HUES6 (cell line): ENCODE measurements at regions not wholly inside any gene's neighbourhood (a gene's known extent, or its start where the extent isn't known, plus 50 kb on each side); places are given as distances from the start of the nearest gene placed in this dataset.

ENCODE experiments used
- H3K27ac ChIP-seq: 2 replicates; pipeline ENCODE4 v1.7.0; 2013; ENCODE audit warnings: low read depth, mild to moderate bottlenecking, low read length, inconsistent platforms
- H3K27me3 ChIP-seq: 2 replicates; pipeline ENCODE4 v1.6.1; 2013; ENCODE audit warnings: low read length; ENCODE audit not compliant: control insufficient read depth, insufficient read depth
- H3K36me3 ChIP-seq: 2 replicates; pipeline ENCODE4 v1.6.1; 2013; ENCODE audit warnings: low read length; ENCODE audit not compliant: control insufficient read depth, insufficient read depth
- H3K4me1 ChIP-seq: 2 replicates; pipeline ENCODE4 v1.6.1; 2013; ENCODE audit warnings: low read length; ENCODE audit not compliant: control insufficient read depth, insufficient read depth
- H3K4me3 ChIP-seq: 2 replicates; pipeline ENCODE4 v1.5.1; 2013; ENCODE audit warnings: low read depth, low read length
- H3K9ac ChIP-seq: one replicate; pipeline ENCODE4 v1.6.1; 2013; ENCODE audit warnings: mild to moderate bottlenecking, low read length
- H3K9me3 ChIP-seq: 2 replicates; pipeline ENCODE4 v1.6.1; 2013; ENCODE audit warnings: low read depth, low read length; ENCODE audit not compliant: control insufficient read depth, insufficient read depth

DNA sequence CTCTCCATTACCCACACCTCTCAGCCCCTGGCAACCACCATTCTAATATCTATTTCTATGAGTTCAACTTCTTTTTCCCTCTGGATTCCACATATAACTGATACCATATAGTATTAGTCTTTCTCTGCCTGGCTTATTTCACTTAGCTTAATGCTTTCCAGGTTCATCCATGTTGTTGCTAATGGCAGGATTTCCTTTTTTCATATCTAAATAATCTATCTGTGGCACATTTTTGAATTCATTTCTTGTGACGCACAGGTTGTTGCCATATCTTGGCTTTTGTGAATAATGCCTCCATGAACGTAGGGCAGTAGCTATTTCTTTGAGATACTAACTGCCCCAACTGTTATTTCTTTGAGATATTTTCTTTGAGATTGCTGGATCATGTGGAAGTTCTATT is 235.6 kb downstream of the SPRY2 start:
- Histone ChIP-seq H3K9me3 (no peaks in the 10 kb centered on the region), H3K9ac (no peak overlapping the region), H3K4me1 (no peaks in the 10 kb centered on the region), H3K27me3 (no peaks in the 10 kb centered on the region), H3K4me3 (no peak overlapping the region), H3K36me3 (no peaks in the 10 kb centered on the region), H3K27ac (no peak overlapping the region)

DNA sequence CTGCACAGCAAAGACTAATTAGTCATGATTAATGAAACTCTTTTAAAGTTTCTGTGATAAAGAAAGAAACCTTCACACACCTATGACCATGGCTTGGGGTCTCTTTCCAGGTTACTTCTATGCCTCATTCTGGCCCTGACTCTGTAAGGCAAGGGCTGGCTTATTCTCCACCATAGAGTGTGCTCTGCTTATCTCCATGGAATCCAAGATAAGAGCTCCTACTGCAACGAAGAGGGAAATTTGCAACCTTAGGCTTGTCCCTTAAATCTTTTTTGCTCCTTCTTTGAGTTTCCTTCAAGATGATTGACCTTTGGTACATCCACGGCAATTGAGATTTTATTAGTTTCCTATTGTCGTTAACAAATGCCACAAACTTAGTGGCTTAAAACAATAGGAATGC is 239.9 kb downstream of the SPRY2 start:
- Histone ChIP-seq H3K27me3 (no peaks in the 10 kb centered on the region), H3K9ac (no peak overlapping the region), H3K4me3 (no peak overlapping the region), H3K9me3 (no peaks in the 10 kb centered on the region), H3K36me3 (no peaks in the 10 kb centered on the region), H3K27ac (no peak overlapping the region), H3K4me1 (peaks cover 8% of the 10 kb centered on the region)

DNA sequence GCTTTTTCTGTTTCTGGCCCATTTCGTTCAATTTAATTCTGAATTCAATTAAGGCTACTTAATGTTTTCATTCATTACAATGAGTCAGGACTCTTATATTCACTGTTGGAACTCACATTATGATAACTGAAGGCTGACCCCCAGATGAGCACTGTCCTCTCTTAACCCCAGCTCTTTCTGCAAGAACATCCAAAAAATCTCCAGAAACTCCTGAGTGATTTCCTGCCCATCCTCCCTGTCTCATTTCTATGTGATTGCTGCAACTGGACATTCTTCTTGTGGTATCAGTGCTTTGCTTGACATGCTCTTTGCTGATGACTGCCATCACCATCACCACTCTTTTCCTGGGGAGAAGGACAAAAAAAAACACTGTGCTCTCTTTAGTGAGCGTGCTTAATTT is 240.3 kb downstream of the SPRY2 start:
- H3K9me3 ChIP-seq, result no peaks in the 10 kb centered on the region
- no peaks in the 10 kb centered on the region for H3K36me3 ChIP-seq
- H3K27ac ChIP-seq, result no peak overlapping the region
- no peak overlapping the region for H3K9ac ChIP-seq
- H3K27me3 ChIP-seq, result no peaks in the 10 kb centered on the region
- peaks cover 10% of the 10 kb centered on the region for H3K4me1 ChIP-seq
- H3K4me3 ChIP-seq, result no peak overlapping the region

DNA sequence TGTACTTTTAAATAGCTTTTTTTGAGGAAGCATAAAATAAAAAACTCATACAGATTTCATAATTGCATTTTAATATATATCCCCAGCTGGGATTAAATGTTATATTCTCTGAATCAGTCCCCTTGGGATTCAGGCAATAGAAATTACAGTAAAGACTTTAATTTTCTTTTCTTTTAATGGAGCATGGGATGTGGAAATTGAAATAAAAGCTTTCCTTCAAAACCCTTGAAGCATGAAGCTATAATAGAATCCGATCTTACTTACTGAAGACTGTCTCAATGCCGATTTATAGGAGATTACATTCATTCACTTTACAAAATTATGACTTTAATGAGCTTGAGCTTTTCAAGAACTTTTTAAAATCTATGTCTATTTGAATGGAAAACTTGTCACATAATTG is 243.4 kb downstream of the SPRY2 start:
- Histone ChIP-seq H3K27me3 (no peaks in the 10 kb centered on the region), H3K4me3 (no peak overlapping the region), H3K9me3 (no peaks in the 10 kb centered on the region), H3K27ac (no peak overlapping the region), H3K9ac (no peak overlapping the region), H3K4me1 (peaks cover 10% of the 10 kb centered on the region), H3K36me3 (no peaks in the 10 kb centered on the region)

DNA sequence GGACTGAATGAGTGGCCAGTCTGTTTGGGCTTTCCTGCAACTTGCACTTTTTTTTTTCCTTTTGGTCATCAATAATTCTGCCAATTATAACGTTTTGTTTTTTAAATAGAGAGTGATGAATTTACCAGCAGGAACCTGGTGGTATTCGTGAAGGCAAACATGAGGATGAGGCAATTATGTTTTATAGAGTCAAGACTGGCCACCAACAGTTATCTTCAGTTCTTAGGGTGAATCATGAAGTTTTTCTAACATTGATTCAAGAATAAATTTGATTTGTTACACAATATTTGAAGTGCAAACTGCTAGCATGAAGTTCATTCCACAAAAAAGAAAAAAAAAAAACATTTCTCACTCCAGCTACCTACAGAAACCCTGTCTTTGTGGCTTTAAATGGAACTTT is 244.5 kb downstream of the SPRY2 start:
- no peak overlapping the region for H3K9ac ChIP-seq
- H3K27ac ChIP-seq, result no peak overlapping the region
- H3K36me3 ChIP-seq, result no peaks in the 10 kb centered on the region
- H3K4me1 ChIP-seq, result peaks cover 10% of the 10 kb centered on the region
- H3K4me3 ChIP-seq, result no peak overlapping the region
- no peaks in the 10 kb centered on the region for H3K9me3 ChIP-seq
- H3K27me3 ChIP-seq, result no peaks in the 10 kb centered on the region

DNA sequence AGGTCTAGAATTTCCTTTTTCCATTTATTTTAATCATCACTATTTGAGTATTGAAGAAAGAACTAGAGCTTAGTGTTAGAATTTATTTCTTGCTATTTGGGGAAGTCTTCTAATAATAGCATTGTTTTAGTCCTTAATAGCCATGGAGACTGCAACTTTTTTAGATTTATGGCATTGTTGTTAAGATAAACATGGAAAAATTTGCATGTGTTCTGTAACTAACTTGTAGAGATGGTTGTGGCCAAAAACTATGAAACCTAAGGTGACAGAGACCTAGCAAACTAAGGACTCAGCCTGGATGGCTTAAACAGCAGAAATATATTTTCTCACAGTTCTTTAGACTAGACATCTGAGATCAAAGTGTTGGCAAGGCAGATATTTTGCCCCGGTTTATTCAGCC is 246.4 kb downstream of the SPRY2 start:
- Histone ChIP-seq H3K27ac (no peak overlapping the region), H3K9ac (no peak overlapping the region), H3K4me1 (peaks cover 10% of the 10 kb centered on the region), H3K9me3 (no peaks in the 10 kb centered on the region), H3K27me3 (no peaks in the 10 kb centered on the region), H3K36me3 (no peaks in the 10 kb centered on the region), H3K4me3 (no peak overlapping the region)

DNA sequence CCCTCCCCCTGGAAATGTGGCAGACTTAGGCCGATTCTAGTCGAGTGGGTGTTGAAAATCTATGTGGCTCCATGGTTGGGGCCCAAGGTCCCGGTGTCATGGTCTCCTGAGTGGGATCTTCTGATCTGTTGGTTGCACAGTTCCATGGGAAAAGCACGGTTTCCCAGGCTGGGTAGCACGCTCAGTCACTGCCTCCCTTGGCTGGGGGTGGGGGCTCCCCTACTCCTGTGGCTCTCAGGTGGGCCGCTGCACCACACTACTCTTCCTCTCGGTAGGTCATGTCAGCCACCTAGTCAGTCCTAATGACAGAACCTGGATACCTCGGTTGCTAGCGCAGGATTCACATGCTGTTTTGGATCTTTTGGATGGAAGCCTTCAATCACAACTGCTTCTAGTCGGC is 247.0 kb downstream of the SPRY2 start:
- Histone ChIP-seq H3K9ac (no peak overlapping the region), H3K4me1 (peaks cover 10% of the 10 kb centered on the region), H3K36me3 (no peaks in the 10 kb centered on the region), H3K27me3 (no peaks in the 10 kb centered on the region), H3K9me3 (no peaks in the 10 kb centered on the region), H3K27ac (no peak overlapping the region), H3K4me3 (no peak overlapping the region)

DNA sequence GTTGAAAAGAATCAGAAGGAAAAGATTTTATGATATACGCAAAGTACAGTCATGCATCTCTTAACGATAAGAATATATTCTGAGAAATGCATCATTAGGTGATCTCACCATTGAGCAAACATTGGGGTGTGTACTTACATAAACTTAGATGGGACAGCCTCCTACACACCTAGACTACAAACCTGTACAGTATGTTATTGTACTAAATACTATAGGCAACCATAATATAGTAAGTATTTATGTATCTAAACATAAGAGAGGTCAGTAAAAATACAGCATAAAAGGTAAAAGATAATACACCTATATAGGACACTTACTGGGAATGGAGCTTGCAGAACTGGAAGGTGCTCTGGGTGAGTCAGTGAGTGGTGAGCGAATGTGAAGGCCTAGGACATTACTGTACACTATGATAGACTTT is 254.6 kb downstream of the SPRY2 start:
- no peak overlapping the region for H3K27ac ChIP-seq
- H3K9me3 ChIP-seq, result no peaks in the 10 kb centered on the region
- H3K27me3 ChIP-seq, result no peaks in the 10 kb centered on the region
- no peaks in the 10 kb centered on the region for H3K36me3 ChIP-seq
- peaks cover 28% of the 10 kb centered on the region for H3K4me1 ChIP-seq
- no peak overlapping the region for H3K9ac ChIP-seq
- no peak overlapping the region for H3K4me3 ChIP-seq

DNA sequence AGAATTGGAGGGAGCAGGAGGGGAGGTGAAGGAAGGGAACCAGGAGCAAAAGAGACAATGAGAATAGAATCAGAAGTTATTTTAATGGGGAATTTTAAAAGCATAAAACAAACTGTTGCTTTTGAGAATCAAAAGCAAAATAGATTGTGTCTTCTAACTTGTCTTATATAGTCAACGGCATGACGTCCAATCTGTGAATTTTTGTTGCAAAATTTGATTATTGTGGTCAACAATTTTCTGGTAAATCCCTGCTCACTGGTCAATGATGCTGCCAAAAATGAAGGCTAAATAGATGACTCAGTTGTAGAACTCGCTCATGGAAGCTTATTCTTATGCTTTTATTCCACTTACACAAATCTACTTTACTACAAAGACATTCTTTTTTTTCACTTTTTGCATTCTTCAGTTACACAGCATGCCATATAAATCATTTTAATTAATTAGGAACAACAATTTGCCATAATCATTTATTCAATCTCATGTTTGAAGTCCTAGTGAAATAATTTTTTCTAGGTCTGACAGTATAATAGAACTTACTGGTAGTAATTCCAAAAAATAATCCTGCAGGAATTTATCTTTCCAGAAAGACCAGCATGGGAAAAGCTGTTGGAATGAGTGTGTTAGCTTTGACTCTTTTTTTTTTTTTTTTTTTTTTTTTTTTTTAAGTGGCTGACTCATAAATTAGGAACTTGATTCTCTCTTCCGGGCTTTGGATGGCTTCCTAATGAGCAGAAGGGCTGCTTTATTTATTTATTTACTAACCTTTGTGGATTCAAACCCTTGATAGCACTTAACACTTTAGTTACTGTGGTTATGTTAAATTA is 256.9 kb downstream of the SPRY2 start:
- no peaks in the 10 kb centered on the region for H3K36me3 ChIP-seq
- no peaks in the 10 kb centered on the region for H3K9me3 ChIP-seq
- H3K27ac ChIP-seq, result peak overlapping the region; percentile 72; the same call in 1 of the 2 replicates
- H3K27me3 ChIP-seq, result no peaks in the 10 kb centered on the region
- H3K9ac ChIP-seq, result no peak overlapping the region
- H3K4me3 ChIP-seq, result no peak overlapping the region
- H3K4me1 ChIP-seq, result peaks cover 31% of the 10 kb centered on the region

DNA sequence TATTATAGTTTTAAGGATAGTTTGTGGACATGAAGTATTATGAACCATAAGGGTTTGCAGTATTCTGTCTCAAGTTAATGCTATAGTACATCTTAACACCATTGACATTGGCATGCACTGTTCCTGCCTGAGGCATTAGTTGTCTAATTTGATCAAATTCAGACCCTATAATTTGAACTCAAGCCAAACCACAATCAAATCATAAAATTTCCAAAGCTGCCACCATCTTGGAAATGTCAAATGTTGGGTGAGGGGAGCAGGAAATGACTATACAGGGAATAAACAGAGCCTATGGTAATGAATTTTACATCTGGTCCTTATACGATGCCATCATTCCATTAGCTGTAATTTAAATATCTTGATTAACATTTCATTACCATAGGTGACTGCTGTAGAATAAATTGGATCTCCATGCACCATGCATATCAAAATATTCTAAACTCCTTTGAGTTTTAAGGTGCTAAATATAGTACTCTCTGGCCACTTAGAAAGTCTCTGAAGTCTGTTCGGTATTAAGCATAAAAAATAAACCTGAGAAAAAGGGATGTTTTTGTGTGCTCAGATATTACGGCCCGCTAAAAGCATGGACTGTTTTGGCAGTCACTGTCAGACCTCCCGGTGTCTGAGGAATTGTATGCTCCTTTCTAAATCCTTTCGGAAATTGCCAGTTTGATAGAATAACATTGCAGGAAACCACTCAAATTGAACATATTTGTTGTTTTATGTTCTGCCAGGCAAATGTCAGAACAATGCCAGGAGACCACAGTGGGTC is 257.7 kb downstream of the SPRY2 start:
- H3K27ac ChIP-seq, result 0 out of 2 replicates have a peak overlapping the region, but pooled peaks have one; percentile 61
- no peaks in the 10 kb centered on the region for H3K9me3 ChIP-seq
- H3K4me1 ChIP-seq, result peaks cover 31% of the 10 kb centered on the region
- H3K9ac ChIP-seq, result no peak overlapping the region
- no peaks in the 10 kb centered on the region for H3K36me3 ChIP-seq
- no peaks in the 10 kb centered on the region for H3K27me3 ChIP-seq
- H3K4me3 ChIP-seq, result no peak overlapping the region

DNA sequence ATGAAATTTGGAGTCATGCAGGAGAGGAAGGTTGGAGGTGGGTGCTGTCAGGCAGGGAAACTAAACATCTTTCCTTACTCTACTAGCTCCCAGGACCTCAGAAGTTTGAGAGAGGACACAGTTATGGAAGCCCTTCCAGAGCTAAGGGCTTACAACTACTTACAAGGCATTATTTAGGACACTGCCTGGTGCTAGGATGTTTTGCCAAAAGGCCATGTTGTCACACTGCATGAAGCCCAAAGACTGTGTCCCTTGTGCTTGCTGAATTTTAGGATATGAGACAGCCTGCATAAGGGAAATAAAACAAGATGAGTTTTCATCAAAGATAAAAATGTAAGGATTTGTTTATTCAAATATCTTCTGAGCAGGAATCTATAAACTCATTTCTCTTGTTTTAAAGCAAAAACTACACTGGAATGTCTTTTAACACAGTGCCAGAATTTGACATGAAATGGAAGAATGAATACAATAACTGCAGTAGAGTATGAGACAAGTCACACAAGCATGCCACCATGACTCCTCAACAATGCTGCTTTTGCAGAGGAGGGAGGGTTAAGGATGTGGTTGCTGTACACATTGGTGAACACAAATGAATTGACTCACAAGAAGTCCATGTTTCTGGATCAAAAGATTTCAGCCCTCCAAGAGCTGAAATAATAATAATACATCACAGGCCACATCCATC is 258.4 kb downstream of the SPRY2 start:
- no peak overlapping the region for H3K4me3 ChIP-seq
- H3K9ac ChIP-seq, result no peak overlapping the region
- no peaks in the 10 kb centered on the region for H3K9me3 ChIP-seq
- no peaks in the 10 kb centered on the region for H3K36me3 ChIP-seq
- no peak overlapping the region for H3K27ac ChIP-seq
- peaks cover 31% of the 10 kb centered on the region for H3K4me1 ChIP-seq
- H3K27me3 ChIP-seq, result no peaks in the 10 kb centered on the region
